HG03565 (cell line): ENCODE measurements at regions not wholly inside any gene's neighbourhood (a gene's known extent, or its start where the extent isn't known, plus 50 kb on each side); places are given as distances from the start of the nearest gene placed in this dataset.
A peak's percentile ranks its signal among the peaks of the same experiment; 100 is the strongest.
"Not testable (repeated sequence)": the region's sequence is repeated elsewhere in the genome, so short reads cannot be mapped to it uniquely, and the experiment has no call there.

Experiments used
- ATAC-seq: cut with Tn5 transposase; IDR thresholded peaks from one replicate; pipeline ENCODE4 v1.9.1; 2021; ENCODE audit warnings: mild to moderate bottlenecking, moderate library complexity; ENCODE audit not compliant: unreplicated experiment

DNA sequence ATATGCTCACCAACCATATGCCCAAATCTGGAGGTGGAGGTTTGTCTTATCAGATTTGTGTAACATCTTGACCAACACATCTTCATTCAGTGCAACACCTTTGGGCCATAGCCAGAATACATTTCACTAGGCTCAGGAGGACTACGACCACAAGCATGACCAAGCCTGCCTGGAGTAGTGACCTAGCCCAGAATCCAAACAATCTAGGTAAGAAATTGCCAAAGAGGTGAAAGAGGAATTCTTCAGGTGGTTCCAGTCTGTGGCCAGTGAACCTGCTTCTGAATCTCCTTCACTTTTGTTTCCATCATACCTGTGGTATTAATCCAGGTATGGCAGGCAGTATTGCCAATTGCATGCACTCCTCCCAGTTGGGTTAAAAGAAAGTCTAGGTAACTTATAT is 112.8 kb upstream of the RAB18 start:
- ATAC-seq, result no peak

DNA sequence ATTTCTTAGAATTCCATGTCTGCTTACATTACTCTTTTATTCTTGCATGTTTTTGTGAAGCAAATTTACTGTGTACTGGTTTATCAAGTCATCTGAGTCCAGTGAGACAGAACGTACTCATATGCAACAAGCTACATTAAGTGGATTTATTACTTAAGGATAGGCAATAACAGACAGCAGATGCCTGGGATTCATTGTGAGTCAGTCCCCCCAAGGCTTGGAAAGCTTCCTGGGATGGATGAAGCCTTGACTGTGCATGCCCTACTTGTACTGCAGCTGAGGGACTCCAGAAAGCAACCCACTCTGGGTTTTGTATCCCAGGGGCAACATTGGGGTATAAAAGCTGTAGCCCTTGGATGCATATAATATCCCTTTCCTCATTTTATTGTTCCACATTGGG is 113.4 kb upstream of the RAB18 start:
- no peak for ATAC-seq

DNA sequence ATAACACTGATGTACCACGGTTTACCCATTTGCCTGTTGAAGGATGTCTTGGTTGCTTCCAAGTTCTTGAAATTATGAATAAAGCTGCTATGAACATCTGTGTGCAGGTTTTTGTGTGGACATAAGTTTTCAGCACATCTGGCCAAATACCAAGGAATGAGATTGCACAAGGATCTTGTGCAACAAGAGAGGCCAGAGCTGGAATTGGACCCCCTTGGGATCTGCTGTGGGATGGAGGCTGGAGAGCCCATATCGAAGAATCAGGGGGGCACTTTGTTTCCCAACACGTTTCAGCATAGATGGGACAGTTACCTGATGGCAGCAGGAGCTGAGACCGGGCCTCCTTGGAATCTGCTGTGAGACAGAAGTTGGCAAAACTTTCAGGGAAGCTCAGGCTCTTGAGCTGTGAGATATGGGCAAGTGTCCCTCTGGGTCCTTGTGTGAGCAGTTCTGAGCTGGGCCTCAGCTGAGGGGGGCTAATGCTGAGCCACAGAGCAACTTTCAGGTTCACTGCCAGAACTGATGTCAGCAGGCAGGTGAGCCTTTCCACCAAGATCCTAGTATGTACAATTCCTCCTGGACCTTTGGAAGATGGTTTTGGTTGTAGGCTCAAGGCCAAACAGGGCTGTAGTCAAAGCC is 115.2 kb upstream of the RAB18 start:
- ATAC-seq, result no peak

DNA sequence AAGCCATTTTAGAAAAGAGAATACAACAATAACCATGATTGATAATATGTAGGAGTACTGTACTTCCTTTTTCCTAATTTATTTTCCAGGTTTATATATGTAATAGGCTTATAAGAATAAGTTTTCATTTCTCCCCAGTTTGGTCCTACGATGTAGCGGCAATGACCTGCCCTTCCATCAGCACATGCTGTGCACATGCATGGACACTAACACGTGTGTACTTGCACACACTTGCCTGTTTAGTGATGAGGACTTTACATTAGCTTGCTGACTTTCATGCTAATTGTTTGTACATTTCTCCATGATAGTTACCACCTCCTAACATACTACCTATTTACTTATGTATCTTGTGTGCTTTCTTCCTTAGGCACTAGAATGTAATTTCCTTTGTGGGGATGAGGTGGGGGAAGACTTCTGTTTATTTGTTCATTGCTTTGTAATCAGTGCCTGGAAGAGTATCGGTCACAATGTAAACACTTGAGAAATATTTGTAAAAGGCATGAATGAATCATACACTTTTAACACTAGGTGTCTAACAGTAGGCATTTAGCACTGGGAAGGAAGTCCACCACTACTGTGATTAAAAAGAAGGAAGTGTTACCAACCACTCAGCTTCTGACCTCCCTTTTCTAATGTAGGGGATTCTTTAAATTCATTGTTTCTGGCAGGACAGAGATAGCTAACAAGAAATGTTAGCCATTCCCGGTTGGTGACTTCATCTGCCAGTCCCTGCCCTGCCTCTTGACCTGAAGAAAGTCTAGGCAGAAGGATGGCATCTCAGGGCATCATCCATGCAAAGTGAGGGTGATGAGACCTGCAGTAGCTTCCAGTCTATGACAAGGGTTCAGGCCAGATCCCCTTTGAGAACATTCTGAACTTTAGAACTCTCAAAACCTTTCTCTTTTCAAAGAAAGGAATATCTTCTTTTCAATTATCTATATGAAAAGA is 120.2 kb upstream of the RAB18 start:
- ATAC-seq, result no peak

DNA sequence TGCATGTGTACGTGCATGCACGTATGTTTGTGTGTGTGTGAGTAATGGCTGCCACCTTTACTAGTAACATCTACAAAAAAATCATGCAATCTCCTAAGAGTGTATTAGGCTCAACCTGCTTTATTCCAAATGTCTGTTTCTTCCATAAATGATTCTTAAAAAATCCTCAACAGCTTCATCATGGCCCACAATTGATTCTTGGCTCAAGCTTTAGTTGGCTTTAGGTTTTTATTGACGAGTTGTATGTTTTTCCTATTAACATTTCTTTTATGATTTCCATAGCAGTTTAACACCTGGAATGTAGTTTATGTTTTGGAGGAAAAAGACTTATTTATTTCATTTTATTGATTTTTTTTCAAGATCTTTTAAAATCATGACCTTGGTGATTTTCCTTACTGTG is 121.9 kb upstream of the RAB18 start:
- ATAC-seq, result no peak

DNA sequence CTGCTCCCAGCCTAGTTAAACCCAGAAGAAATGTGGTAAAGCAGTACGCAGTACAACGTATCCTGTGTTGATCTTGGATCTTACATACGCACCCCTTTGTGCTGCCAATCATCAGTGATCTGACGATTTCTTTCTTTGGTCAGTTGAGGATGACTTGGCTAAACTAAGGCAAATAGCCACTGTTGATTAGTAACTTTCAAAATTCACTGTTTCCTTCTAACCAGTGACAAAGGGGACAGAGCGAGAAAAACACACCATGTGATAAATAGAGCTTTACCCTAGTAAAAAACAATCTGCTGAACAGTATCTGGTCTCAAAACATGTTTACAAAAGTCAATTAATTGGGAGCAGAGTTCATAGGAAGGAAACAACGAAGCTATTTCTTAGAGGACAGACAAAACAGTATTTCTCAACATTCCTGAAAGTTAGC is 123.2 kb upstream of the RAB18 start:
- ATAC-seq, result no peak

DNA sequence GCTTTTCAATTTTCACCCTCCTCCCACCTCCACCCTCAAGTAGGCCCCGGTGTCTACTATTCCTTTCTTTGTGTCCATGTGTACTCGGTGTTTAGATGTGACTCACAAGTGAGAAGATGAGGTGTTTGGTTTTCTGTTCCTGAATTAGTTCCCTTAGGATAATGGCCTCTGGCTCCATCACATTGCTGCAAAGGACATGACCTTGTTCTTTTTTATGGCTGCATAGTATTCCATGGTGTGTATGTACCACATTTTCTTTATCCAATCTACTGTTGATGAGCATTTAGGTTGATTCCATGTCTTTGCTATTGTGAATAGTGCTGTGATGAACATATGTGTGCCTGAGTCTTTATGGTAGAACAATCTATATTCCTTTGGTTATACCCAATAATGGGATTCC is 125.1 kb upstream of the RAB18 start:
- not testable (repeated sequence) for ATAC-seq

DNA sequence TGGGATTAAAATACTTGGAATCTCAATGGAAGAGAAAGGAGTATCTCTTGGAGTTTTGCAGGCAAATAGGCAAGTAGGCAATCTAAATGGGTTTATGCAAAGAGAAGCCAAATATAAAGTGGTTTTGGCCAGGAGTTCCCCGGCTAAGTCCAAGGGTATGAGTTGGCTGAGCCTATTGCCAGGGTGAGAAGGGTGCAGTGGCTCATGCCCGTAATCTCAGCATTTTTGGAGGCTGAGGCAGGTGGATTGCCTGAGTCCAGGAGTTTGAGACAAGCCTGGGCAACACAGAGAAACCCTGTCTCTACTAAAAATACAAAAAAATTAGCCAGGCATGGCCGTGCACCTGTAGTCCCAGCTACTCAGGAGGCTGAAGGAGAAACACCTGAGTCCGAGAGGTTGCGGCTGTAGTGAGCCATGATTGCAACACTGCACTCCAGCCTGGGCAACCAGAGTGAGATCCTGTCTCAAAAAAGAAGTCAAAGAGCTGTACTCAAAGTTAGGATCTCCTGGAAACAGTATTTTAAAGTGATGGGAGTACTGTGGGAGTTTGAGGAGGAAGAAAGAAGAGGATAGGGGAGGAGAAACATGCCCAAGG is 130.4 kb upstream of the RAB18 start:
- no peak for ATAC-seq

DNA sequence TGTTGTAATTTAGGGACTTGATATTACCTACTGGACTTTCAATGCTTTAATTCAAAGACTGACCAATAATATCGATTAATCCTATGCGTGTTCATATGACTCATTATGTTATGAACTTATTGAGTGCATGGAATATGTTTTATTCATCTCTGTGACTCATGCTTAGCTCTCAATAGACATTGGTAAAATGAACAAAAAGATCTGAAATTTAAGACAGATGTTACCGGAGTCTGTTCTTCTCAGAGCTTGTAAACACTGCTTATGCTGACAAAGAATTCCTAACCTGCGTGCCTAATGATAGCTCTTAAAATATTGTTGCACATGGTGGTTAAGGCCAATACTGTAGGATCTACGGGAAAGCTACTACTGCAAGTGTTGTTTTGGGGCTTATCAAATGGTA is 131.5 kb upstream of the ACBD5 start:
- ATAC-seq, result no peak

DNA sequence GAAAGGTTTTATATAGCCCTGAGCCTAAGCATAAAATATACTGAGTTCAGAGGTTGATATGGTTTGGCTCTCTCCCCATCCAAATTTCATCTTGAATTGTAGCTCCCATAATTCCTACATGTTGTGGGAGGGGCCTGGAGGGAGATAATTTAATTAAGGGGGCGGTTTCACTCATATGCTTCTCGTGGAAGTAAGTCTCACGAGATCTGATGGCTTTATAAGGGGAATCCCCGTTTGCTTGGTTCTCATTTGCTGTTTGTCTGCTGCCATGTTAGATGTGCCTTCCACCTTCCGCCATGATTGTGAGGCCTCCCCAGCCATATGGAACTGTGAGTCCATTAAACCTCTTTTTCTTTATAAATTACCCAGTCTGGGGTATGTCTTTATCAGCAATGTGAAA is 130.8 kb upstream of the ACBD5 start:
- ATAC-seq, result not testable (repeated sequence)

DNA sequence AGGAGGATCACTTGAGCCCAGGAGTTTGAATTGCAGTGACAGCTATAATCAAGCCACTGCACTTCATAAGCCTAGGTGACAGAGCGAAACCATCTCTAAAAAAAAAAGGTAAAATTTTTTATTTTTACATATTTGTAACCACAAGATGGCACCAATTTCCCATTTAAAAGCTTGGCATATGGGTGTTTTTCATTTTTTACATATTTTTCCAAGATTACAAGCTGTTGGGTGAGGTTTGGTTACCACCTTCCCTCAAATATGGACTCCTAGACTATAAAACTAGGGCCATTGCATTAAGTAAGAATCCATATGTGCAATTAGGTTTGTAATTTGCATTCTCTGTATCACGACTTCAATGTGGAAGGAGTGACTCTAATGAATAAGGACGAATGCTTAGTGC is 129.3 kb upstream of the ACBD5 start:
- ATAC-seq, result no peak

DNA sequence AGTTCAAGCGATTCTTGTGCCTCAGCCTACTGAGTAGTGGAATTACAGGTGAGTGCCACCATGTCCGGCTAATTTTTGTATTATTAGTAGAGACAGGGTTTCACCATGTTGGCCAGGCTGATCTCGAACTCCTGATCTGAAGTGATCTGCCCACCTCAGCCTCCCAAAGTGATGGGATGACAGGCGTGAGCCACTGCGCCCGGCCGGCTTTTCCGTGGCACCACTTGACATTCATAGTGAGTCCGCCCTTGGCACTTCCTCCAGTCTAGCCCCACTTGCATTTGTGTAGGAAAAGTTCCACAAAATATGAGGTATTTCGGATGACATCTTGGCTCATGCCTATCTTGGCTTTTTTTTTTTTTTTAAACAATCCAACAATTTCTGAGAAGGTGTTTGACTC is 128.1 kb upstream of the ACBD5 start:
- ATAC-seq, result no peak

DNA sequence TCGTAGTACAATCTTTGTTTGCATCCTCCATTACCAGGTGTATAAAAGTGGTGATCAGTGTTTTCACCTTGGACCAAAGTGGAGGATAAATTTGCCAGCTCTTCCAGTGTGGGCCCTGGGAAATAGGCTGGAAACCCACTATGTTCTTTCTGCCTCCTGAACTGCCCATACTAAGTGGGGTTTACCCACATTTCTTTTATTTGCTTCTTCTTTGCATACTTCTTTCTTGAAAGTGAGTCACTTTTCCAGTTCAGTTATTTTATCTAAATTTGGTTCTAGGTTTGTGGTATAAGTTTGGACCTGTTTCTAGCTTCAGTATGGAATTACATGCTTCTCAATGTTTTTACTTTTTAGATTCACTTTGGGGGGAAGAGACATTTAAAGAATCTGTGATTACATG is 126.2 kb upstream of the ACBD5 start:
- no peak for ATAC-seq

DNA sequence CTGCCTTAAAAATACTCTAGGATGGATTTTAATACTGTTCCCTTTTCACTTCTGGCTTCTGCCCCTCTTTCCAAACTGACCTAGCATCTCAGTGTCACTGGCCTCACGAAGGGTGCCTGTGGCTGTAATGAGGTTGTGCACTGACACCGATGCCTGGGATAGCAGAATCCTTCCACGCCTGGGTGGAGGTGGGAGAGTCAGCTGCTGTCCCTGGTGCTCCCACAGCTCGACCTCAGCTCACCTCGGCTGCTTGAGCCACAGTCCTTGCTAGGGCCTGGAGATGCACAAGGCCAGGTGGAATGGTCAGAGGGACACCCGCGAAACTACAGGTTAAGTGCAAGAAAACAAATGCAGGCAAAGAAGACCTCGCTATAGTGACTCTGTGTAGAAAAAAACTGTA is 123.4 kb upstream of the ACBD5 start:
- no peak for ATAC-seq

DNA sequence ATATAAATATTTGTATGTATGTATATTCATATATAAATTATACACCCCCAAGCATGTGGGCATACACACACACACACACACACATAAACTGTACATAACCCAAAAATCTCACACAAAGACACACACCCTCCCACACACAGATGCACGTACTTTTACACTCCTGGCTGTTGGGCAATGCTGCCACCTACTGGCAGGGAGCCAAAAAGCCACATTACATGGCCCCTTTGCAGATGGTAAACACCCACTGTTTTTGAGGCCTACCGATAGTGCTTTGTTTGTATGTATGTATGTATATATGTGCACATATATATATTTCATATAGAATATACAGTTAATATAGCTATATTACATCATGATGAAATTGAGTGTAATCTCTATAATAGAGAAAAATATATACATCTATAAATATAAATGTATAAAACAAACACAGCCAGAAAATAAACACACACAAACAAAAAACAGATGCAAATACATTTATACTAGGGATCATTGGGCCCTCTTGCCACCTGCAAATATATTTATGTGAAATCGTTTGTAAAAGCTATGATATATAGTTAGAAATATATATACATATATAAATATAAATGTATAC is 120.1 kb upstream of the ACBD5 start:
- peak; percentile 88 for ATAC-seq

DNA sequence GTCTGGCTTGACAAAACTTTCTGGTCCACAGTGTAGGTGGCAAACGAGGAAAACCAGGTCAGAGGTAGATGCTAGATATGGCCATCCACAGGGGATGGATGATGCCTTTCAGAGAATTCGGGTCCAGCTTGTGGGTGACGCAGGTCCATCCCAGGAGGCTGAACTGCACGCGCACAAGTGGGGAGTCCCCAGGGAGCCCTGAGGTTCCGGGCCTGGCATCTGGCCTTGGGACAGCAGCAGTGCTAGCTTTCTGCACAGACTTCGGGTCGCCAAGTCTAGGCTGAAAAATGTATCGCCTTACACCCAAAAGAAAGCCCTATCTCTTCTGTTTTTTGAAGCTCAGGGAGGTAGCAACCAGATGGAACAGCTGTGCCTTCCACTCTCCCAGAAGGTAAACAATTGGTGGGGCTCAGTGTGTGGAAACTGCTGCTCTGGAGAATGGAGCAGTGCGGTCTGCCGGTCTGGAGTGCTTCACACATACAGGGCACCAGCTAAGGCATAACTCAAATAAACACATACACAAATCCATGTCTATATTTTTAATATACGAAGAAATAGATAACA is 119.3 kb upstream of the ACBD5 start:
- no peak for ATAC-seq

DNA sequence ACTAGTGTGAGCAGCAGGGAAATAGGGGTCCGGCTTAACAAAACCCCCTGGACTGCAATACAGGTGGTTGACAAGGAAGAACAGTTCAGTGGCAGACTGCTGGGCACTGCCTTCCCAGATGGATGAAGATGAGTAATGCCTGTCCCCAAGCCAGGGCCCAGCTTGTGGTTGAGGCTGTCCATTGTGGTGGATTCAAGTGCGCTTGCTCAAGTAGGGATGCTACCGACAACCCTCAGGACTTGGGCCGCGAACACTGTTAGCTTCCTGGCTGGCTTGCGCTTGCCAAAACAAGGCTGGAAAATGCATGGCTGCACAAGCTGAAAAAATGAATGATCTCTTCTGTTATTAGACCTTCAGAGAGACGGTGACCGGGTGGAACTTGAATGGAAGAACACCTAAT is 116.1 kb upstream of the ACBD5 start:
- ATAC-seq, result no peak

DNA sequence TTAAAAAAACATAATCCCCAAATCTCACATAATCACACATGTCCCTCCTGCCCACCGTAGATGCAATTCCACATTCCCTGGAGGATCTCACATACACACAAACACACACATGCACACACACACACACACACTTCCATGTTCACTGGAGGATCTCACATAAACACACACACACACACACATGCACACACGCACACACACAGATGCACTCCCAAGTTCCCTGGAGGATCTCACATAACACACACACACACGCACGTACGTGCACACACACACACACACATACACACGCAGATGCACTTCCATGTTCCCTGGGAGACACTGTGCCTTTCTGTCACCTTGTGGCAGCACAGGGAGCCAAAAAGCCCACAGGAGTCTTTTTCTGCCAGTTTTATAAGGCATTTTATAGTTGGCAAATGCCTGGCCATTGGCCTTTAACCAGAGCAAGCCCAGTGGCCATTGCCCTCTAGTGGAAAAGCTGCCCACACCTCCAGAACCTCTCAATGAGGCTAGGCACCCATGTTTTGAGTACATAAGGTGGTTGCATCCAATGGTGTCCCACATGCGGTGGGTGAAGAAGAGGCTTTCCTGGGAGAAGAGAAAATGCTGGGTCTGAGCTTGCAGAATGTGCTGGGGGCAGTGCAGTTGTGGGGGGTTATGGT is 115.4 kb upstream of the ACBD5 start:
- no peak for ATAC-seq

DNA sequence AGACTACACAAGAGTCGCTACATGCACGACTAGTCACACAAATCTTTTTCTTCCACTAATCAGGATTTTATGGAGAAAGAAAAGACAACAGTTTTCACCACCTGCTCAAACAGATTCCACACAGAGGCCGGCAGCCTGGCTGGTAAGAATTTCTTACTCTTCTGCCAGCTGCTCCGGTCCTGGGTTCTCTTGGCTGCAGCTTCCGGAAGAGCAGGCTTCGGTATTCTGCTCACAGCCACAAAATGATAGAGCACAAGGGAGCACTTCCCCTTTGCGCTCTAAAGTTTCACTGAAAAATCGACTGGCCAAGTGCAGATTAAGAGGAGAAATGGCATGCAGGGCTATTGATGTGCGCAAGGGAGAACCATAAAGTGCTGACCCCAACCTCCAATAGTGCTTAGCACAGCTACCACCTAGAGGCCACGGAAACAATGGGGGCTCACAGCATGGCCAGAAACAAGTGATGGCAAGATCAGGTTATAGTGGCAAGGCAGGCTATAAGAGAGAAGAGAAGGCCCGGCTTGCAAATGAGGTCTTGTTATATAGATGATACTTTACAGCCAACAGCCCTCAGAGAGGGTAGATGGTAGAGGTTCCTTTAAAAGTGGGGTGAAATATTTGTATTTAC is 114.2 kb upstream of the ACBD5 start:
- ATAC-seq, result peak; percentile 97

DNA sequence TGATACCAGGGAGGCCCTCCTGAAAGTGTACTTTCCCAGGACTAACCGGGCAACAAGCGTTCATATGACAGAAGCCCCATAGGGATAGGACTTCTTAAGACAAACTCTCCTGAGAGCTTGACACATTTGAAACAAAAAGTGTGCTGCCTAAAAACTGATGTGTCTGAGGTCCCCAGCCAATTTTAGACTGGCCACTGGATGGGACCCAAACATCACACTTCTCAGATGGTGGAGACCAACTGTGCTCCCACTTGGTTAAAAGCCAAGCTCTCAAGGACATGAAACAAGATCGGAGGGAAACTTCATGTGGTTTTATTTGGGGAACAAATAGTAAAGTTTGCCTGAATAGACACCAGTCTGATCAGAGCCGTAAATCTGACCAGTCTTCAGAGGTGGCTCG is 113.5 kb upstream of the ACBD5 start:
- ATAC-seq, result peak; percentile 6
